Right atrium auricular region (tissue), 2 donors: ENCODE measurements at regions not wholly inside any gene's neighbourhood (a gene's known extent, or its start where the extent isn't known, plus 50 kb on each side); places are given as distances from the start of the nearest gene placed in this dataset.
A peak's percentile ranks its signal among the peaks of the same experiment; 100 is the strongest.

Experiments used
- DNase-seq: peaks from one replicate; pipeline ENCODE4 v3.0.0-alpha.2; 2019; ENCODE audit warnings: low spot score
- H3K27ac ChIP-seq, 2 donors: fragments of 200-600 bp; sonication (generic); 1 replicate in 1 of 2; 2 replicates in 1 of 2; pipeline ENCODE4 v1.5.1; 2016 to 2019
- H3K27me3 ChIP-seq, 2 donors: fragments of 200-600 bp; sonication (generic); one replicate each; pipeline versions ENCODE4 v1.5.1 to v1.6.0; 2017 to 2019
- H3K36me3 ChIP-seq: fragments of 200-600 bp; sonication (generic); one replicate; pipeline ENCODE4 v1.5.1; 2016
- H3K4me1 ChIP-seq, 2 donors: fragments of 200-600 bp; sonication (generic); one replicate each; pipeline versions ENCODE4 v1.5.1 to v1.6.0; 2017 to 2019
- H3K4me3 ChIP-seq, 2 donors: fragments of 200-600 bp; sonication (generic); 1 replicate in 1 of 2; 2 replicates in 1 of 2; pipeline ENCODE4 v1.5.1; 2017 to 2019; ENCODE audit warnings: mild to moderate bottlenecking in 1 of 2, moderate library complexity in 1 of 2
- H3K9me3 ChIP-seq, 2 donors: fragments of 200-600 bp; sonication (generic); one replicate each; pipeline ENCODE4 v1.5.1; 2019
- CTCF ChIP-seq, 2 donors: fragments of 200-600 bp; sonication (generic); IDR thresholded peaks; one replicate each; pipeline ENCODE4 v1.5.1; 2019; ENCODE audit warnings: antibody characterized with exemption in 2 of 2

- Histone ChIP-seq H3K36me3 (no peaks in the 10 kb centered on the region), H3K4me1 (peaks cover 0 to 24% of the 10 kb centered on the region in 2 donors), H3K27me3 (no peaks in the 10 kb centered on the region), H3K27ac (peak overlapping the region in 1 of 2 donors; percentile 30), H3K9me3 (peaks cover 0 to 14% of the 10 kb centered on the region in 2 donors), H3K4me3 (no peak overlapping the region)
- DNase-seq: no peak
- TF ChIP-seq CTCF (IDR thresholded peaks at IDR 0.05): no peak
These were observed 119.6 kb upstream of the HMHB1 start for GRCh38 chr5:143692342-143692741.

- no peak overlapping the region for H3K4me3 ChIP-seq
- H3K9me3 ChIP-seq: peaks cover 0 to 14% of the 10 kb centered on the region in 2 donors
- no peak for TF ChIP-seq CTCF (IDR thresholded peaks at IDR 0.05)
- H3K4me1 ChIP-seq: peaks cover 0 to 24% of the 10 kb centered on the region in 2 donors
- H3K27me3 ChIP-seq: no peaks in the 10 kb centered on the region
- H3K27ac ChIP-seq: peak overlapping the region in 1 of 2 donors; percentile 30
- DNase-seq: no peak
- H3K36me3 ChIP-seq: no peaks in the 10 kb centered on the region
These were observed 120.0 kb upstream of the HMHB1 start for GRCh38 chr5:143691945-143692290.

- Histone ChIP-seq H3K9me3 (peaks cover 0 to 14% of the 10 kb centered on the region in 2 donors), H3K4me1 (peaks cover 0 to 24% of the 10 kb centered on the region in 2 donors), H3K27ac (peak overlapping the region in 1 of 2 donors; percentile 30), H3K27me3 (no peaks in the 10 kb centered on the region), H3K36me3 (no peaks in the 10 kb centered on the region), H3K4me3 (no peak overlapping the region)
- TF ChIP-seq CTCF (IDR thresholded peaks at IDR 0.05): no peak
- no peak for DNase-seq
These were observed 120.5 kb upstream of the HMHB1 start for GRCh38 chr5:143691287-143691944.

- no peaks in the 10 kb centered on the region for H3K27me3 ChIP-seq
- H3K4me1 ChIP-seq: peaks cover 0 to 17% of the 10 kb centered on the region in 2 donors
- no peak for DNase-seq
- peaks cover 0 to 14% of the 10 kb centered on the region in 2 donors for H3K9me3 ChIP-seq
- no peak overlapping the region for H3K27ac ChIP-seq
- H3K36me3 ChIP-seq: no peaks in the 10 kb centered on the region
- no peak overlapping the region for H3K4me3 ChIP-seq
- TF ChIP-seq CTCF (IDR thresholded peaks at IDR 0.05): no peak
These were observed 124.4 kb upstream of the HMHB1 start for GRCh38 chr5:143687604-143688003.

- peak in 1 of 2 donors; percentile 45 for TF ChIP-seq CTCF (IDR thresholded peaks at IDR 0.05)
- H3K9me3 ChIP-seq: peaks cover 0 to 11% of the 10 kb centered on the region in 2 donors
- no peak for DNase-seq
These were observed 126.6 kb upstream of the HMHB1 start for GRCh38 chr5:143685246-143685815.

More at GRCh38 chr5:143685246-143685815, 126.6 kb upstream of the HMHB1 start:
- no peak overlapping the region for H3K4me3 ChIP-seq
- H3K36me3 ChIP-seq: no peaks in the 10 kb centered on the region
- H3K27me3 ChIP-seq: no peaks in the 10 kb centered on the region
- H3K4me1 ChIP-seq: peaks cover 0 to 16% of the 10 kb centered on the region in 2 donors
- H3K27ac ChIP-seq: no peak overlapping the region
